ENCODE measurements at regions not wholly inside any gene's neighbourhood (a gene's known extent, or its start where the extent isn't known, plus 50 kb on each side); places are given as distances from the start of the nearest gene placed in this dataset.
A peak's percentile ranks its signal among the peaks of the same experiment; 100 is the strongest.

- DNase-seq, result no peak
Observed at GRCh38 chr11:112770033-112770432, 191.2 kb upstream of the NCAM1 start.

GRCh38 chr11:112770487-112770886 is 190.7 kb upstream of the NCAM1 start:
- DNase-seq, result no peak

- DNase-seq, result no peak
Observed at GRCh38 chr11:112771851-112772250, 189.4 kb upstream of the NCAM1 start.

GRCh38 chr11:112773264-112773663 is 188.0 kb upstream of the NCAM1 start:
- DNase-seq, result no peak

- no peak for DNase-seq
Observed at GRCh38 chr11:112776834-112777233, 184.4 kb upstream of the NCAM1 start.

- DNase-seq, result no peak
Observed at GRCh38 chr11:112777283-112777751, 183.9 kb upstream of the NCAM1 start.

- no peak for DNase-seq
Observed at GRCh38 chr11:112778091-112778876, 182.9 kb upstream of the NCAM1 start.

- DNase-seq, result no peak
Observed at GRCh38 chr11:112778877-112779266, 182.3 kb upstream of the NCAM1 start.

GRCh38 chr11:112780351-112781087 is 180.7 kb upstream of the NCAM1 start:
- DNase-seq, result no peak

- DNase-seq, result no peak
Observed at GRCh38 chr11:112783945-112784322, 177.3 kb upstream of the NCAM1 start.

- DNase-seq, result peak; percentile 76
Observed at GRCh38 chr11:112784323-112785073, 176.7 kb upstream of the NCAM1 start.

GRCh38 chr11:112785149-112785548 is 176.1 kb upstream of the NCAM1 start:
- no peak for DNase-seq

GRCh38 chr11:112785719-112786118 is 175.5 kb upstream of the NCAM1 start:
- DNase-seq, result no peak

GRCh38 chr11:112786196-112786595 is 175.0 kb upstream of the NCAM1 start:
- no peak for DNase-seq

GRCh38 chr11:112786886-112787530 is 174.2 kb upstream of the NCAM1 start:
- DNase-seq, result no peak

GRCh38 chr11:112789481-112789880 is 171.7 kb upstream of the NCAM1 start:
- DNase-seq, result no peak

GRCh38 chr11:112790286-112790685 is 170.9 kb upstream of the NCAM1 start:
- no peak for DNase-seq

- no peak for DNase-seq
Observed at GRCh38 chr11:112792070-112792469, 169.2 kb upstream of the NCAM1 start.

GRCh38 chr11:112793416-112793815 is 167.8 kb upstream of the NCAM1 start:
- no peak for DNase-seq

GRCh38 chr11:112794331-112794846 is 166.8 kb upstream of the NCAM1 start:
- no peak for DNase-seq

- DNase-seq, result peak; percentile 50
Observed at GRCh38 chr11:112795142-112795815, 165.9 kb upstream of the NCAM1 start.

Data from NCI-H2171 treated with DMSO at 0.1 percent for 48 hours (cell line).